Epithelial cell of proximal tubule (primary cell): ENCODE measurements at regions not wholly inside any gene's neighbourhood (a gene's known extent, or its start where the extent isn't known, plus 50 kb on each side); places are given as distances from the start of the nearest gene placed in this dataset.

Source experiments
- DNase-seq: peaks from one replicate; pipeline ENCODE4 v3.0.0-alpha.2; 2011; ENCODE audit warnings: low read depth
- H3K4me3 ChIP-seq: 2 replicates; pipeline ENCODE4 v1.5.1; 2011; ENCODE audit warnings: low read depth, mild to moderate bottlenecking, low read length
- TF ChIP-seq, protein P1 (sequence below): conservative IDR thresholded peaks from 2 replicates; pipeline ENCODE4 v1.5.1; 2012; ENCODE audit warnings: low read depth, mild to moderate bottlenecking, low read length

GRCh38 chr19:28532765-28533341 is 680.1 kb downstream of the UQCRFS1 start:
- DNase-seq = no peak
- no peak overlapping the region for H3K4me3 ChIP-seq
- TF ChIP-seq, protein P1, sequence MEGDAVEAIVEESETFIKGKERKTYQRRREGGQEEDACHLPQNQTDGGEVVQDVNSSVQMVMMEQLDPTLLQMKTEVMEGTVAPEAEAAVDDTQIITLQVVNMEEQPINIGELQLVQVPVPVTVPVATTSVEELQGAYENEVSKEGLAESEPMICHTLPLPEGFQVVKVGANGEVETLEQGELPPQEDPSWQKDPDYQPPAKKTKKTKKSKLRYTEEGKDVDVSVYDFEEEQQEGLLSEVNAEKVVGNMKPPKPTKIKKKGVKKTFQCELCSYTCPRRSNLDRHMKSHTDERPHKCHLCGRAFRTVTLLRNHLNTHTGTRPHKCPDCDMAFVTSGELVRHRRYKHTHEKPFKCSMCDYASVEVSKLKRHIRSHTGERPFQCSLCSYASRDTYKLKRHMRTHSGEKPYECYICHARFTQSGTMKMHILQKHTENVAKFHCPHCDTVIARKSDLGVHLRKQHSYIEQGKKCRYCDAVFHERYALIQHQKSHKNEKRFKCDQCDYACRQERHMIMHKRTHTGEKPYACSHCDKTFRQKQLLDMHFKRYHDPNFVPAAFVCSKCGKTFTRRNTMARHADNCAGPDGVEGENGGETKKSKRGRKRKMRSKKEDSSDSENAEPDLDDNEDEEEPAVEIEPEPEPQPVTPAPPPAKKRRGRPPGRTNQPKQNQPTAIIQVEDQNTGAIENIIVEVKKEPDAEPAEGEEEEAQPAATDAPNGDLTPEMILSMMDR = no peak

DNA sequence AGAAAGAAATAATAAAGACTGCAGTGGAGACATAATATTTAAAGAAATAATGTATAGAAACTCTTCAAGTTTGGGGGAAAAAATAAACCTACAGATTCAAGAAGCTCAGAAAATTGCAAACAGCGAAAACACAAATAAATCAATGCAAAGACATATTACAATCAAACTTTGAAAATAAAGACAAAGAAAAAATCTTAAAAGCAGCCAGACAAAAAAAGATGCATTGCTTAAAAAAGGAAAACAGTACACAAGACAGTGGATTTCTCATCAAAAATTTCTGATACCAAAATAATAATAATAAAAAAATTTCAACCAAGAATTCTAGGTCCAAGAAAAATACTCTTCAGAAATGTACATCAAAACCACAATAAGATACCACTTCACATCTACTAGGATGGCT is 681.0 kb downstream of the UQCRFS1 start:
- no peak for DNase-seq
- TF ChIP-seq, protein P1 = no peak
- H3K4me3 ChIP-seq = no peak overlapping the region

GRCh38 chr19:28530406-28531035 is 682.4 kb downstream of the UQCRFS1 start:
- TF ChIP-seq, protein P1 = no peak
- no peak overlapping the region for H3K4me3 ChIP-seq
- no peak for DNase-seq

GRCh38 chr19:28526038-28526437 is 686.9 kb downstream of the UQCRFS1 start:
- no peak for DNase-seq
- TF ChIP-seq, protein P1 = no peak
- no peak overlapping the region for H3K4me3 ChIP-seq

GRCh38 chr19:28523619-28524018 is 689.3 kb downstream of the UQCRFS1 start:
- no peak for DNase-seq
- TF ChIP-seq, protein P1 = no peak

GRCh38 chr19:28522545-28522922 is 690.4 kb downstream of the UQCRFS1 start:
- H3K4me3 ChIP-seq = no peak overlapping the region
- DNase-seq = no peak
- TF ChIP-seq, protein P1 = no peak

More at GRCh38 chr19:28523619-28524018, 689.3 kb downstream of the UQCRFS1 start:
- H3K4me3 ChIP-seq = no peak overlapping the region
